Muscle of back (tissue), 3 donors: ENCODE measurements at regions not wholly inside any gene's neighbourhood (a gene's known extent, or its start where the extent isn't known, plus 50 kb on each side); places are given as distances from the start of the nearest gene placed in this dataset.
A peak's percentile ranks its signal among the peaks of the same experiment; 100 is the strongest.

Experiments
- DNase-seq, 3 donors: peaks; one replicate each; pipeline versions ENCODE4 v3.0.0 to v3.0.0-alpha.2; 2013

- DNase-seq: no peak
These were observed 975.8 kb upstream of the FLRT2 start for GRCh38 chr14:84554136-84554535.

- DNase-seq: no peak
These were observed 974.5 kb upstream of the FLRT2 start for GRCh38 chr14:84555493-84555892.

DNA sequence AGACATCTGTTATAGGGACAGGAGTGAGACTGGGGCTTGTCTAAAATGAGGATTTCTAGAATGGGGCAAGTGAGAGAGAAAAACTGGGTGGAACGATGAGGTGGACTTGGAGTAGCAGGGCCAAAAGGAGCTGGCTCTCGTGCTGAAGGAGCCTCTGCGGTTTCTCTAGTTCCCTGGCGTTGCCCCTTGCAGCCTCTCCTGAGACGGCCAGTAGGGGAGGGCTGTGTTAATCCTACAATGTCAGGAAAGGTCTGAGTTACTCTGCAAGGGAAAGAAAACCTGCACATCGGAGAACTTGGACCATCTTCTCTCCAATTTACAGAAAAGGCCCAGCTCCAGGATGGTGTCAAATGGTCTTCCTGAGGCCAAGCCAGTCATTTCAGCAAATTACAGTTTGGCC is 963.8 kb upstream of the FLRT2 start:
- DNase-seq: no peak

- no peak for DNase-seq
These were observed 954.3 kb upstream of the FLRT2 start for GRCh38 chr14:84575681-84576080.

DNA sequence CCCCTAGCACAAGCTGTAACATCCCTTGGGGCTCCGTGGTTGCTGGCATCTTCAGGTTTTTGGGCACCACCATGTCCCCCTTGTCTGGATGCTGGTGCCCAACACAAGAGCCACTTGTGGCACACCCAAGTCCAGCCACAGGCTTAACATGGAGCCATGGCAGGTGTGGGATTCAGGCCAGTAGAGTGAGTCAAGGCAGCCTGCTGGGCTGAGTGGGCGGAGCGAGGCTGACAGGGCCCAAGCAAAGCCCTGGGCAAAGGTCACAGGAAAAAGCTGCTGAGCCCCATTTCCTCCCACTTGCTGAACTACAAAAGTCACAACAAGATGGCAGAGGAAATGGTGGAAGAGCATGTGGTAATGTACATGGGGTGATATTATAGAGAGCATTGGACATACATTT is 950.7 kb upstream of the FLRT2 start:
- no peak for DNase-seq

- peak in 1 of 3 donors; percentile 2 for DNase-seq
These were observed 948.9 kb upstream of the FLRT2 start for GRCh38 chr14:84581041-84581440.

GRCh38 chr14:84584511-84584910 is 945.4 kb upstream of the FLRT2 start:
- DNase-seq: no peak

- DNase-seq: no peak
These were observed 938.0 kb upstream of the FLRT2 start for GRCh38 chr14:84591827-84592445.

GRCh38 chr14:84592770-84593169 is 937.2 kb upstream of the FLRT2 start:
- peak in 1 of 3 donors; percentile 10 for DNase-seq

- DNase-seq: peak; percentile 1 to 12 (median 9)
These were observed 919.9 kb upstream of the FLRT2 start for GRCh38 chr14:84610086-84610485.

- DNase-seq: no peak
These were observed 907.6 kb upstream of the FLRT2 start for GRCh38 chr14:84622357-84622756.

GRCh38 chr14:84643446-84643845 is 886.5 kb upstream of the FLRT2 start:
- no peak for DNase-seq

- DNase-seq: peak in 1 of 3 donors; percentile 13
These were observed 883.0 kb upstream of the FLRT2 start for GRCh38 chr14:84646786-84647500.

- no peak for DNase-seq
These were observed 874.9 kb upstream of the FLRT2 start for GRCh38 chr14:84655014-84655413.

DNA sequence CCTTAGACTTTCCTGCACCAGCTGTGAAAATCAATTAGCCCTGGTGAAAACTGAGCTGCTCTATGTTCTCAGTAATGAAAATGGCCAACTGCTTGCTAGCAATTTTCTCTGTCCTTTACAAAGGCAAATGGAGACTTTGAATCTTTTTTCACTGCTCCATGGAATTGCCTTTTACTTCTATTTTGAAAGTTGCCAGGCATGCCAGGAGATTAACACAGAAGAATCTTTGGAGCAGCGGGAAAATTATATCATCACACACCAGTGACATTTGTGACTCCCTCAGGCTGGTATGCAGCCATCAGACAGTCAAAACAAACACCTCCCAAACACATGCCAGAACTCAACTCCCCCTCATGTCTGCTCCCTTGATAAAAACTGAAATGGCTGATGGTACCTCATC is 872.0 kb upstream of the FLRT2 start:
- peak in 1 of 3 donors; percentile 11 for DNase-seq

- DNase-seq: peak in 2 of 3 donors; percentile 34 to 47
These were observed 859.1 kb upstream of the FLRT2 start for GRCh38 chr14:84670796-84671195.

- DNase-seq: no peak
These were observed 858.2 kb upstream of the FLRT2 start for GRCh38 chr14:84671776-84672175.

GRCh38 chr14:84674636-84675035 is 855.3 kb upstream of the FLRT2 start:
- DNase-seq: no peak

DNA sequence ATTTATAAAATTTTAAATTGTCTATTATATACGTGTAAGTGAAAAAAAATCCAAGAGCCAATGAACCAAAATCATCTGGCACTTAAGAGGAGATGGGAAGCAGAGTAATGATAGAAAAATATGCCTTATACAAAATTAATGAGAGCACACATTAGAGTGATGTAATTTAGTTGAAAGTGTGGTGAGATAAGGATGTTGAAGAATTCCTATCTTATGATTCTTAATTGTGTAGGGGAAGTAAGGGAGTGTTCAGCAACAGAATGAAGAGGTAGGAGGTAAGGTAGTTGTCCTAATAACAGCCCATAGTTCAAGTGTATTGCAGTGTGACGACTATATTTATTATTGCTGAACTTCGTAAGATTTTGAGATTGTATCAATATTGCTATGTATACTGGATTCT is 843.4 kb upstream of the FLRT2 start:
- no peak for DNase-seq

- DNase-seq: peak; percentile 15 to 74 (median 27)
These were observed 841.5 kb upstream of the FLRT2 start for GRCh38 chr14:84688297-84689025.

DNA sequence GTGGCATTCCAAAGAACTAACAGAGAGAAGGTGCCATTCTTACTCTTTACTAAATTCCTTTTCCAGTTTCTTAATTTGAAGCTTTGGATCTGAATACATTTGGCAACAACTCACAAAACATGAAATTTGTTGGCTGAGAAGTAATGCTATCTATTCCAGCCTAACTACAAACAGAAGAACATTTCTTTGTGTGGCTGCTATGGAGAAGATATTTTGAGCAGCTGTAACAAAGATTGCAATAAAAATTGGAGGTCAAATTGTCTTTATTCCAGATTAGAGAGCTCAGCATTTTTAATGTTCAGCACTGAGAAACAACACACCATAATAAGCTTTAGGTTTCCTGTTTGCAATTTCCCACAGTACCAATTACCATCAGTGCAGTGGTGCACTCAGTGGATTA is 835.8 kb upstream of the FLRT2 start:
- DNase-seq: peak in 1 of 3 donors; percentile 44

- no peak for DNase-seq
These were observed 825.3 kb upstream of the FLRT2 start for GRCh38 chr14:84704601-84705000.

DNA sequence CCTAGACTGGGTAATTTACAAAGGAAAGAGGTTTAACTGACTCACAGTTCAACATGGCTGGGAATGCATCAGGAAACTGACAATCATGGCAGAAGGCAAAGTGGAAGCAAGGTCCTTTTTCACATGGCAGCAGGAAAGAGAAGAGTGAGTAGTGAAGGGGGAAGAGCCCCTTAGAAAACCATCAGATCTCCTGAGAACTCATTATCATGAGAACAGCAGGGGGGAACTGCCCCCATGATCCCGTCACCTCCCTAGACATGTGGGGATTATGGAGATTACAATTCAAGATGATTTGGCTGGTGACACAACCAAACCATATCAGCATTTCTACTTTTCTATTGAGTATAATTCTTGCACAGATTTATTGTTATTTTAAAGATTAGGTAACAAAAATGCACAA is 822.1 kb upstream of the FLRT2 start:
- DNase-seq: no peak
